GM21825 (cell line): ENCODE measurements at regions not wholly inside any gene's neighbourhood (a gene's known extent, or its start where the extent isn't known, plus 50 kb on each side); places are given as distances from the start of the nearest gene placed in this dataset.
"Not testable (repeated sequence)": the region's sequence is repeated elsewhere in the genome, so short reads cannot be mapped to it uniquely, and the experiment has no call there.

Experiments used
- ATAC-seq: cut with Tn5 transposase; IDR thresholded peaks from one replicate; pipeline ENCODE4 v1.9.1; 2021; ENCODE audit warnings: mild to moderate bottlenecking, moderate library complexity; ENCODE audit not compliant: unreplicated experiment

DNA sequence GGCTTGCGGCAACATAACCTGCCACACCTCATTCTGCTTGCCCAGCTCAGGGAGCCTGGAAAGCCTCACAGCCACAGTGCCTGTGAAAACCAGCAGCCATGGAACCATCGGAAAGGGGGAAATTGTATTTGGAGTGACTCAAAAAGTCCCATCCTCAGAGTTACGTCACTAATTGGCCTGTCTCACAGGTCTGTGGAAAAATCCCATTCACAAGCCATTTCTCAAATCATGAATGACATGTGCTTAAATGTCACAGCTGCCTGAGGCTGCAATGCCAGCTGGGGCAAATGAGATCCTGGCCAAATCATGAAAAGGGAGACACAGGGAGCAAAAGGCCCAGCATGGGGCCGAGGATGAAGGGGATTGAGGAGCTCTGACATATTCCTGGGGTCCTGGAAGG, 486.9 kb upstream of the RAB6C start:
- ATAC-seq: no peak

DNA sequence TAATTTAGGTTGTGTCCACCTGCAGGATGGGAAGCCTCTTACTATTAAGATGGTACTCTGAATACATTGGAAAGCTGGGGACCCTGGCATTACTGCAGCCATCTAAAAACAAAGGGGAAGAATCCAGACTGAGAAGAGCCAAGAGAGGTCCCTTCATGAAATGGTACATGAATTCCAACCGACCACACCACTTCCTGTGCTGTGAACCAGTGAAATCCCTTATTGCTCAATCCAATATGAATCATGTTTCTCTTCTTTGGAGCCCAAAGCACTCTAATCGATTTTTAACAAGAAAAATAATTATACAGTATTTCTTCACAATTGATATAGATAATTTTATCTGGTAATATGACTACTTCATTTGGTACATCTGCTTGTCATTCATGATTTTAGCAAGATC, 479.7 kb upstream of the RAB6C start:
- ATAC-seq: no peak

DNA sequence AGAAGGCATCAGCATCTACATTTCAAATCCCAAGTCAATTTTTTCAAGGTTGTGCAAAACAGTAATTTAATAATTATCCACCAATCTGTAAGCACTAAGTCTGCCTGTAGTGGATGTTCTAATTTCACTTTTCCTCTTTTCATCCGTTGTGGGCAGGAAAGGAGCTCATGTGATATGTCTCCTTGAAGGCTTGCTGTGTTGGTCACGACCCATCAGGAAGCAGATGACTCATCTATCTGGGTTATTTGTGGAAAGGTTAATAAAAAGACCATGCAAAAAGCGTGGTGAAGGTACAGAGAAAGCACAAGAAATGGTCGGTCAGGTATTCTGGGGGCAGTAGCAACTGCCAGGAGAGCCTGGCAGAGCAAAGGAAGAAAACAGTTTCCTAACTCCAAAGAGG, 476.7 kb upstream of the RAB6C start:
- no peak for ATAC-seq

DNA sequence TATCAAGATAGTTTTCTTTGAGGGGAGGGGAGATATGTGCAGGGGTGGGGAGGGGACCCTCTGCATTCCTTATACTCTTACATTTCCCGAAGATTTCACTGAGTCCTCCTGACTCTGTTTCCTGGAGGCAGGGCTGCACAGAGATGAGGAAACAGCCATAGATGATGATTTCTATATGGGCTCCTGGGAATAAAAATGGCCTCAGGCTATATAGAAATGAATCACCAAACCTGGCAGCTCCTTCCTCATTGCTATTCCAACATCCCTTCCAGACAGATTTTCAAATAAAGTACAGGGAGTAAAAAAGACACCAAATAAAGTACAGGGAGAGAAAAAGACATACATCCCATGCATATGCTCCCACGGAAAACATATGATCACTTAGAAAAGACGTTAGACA, 474.8 kb upstream of the RAB6C start:
- ATAC-seq: no peak

DNA sequence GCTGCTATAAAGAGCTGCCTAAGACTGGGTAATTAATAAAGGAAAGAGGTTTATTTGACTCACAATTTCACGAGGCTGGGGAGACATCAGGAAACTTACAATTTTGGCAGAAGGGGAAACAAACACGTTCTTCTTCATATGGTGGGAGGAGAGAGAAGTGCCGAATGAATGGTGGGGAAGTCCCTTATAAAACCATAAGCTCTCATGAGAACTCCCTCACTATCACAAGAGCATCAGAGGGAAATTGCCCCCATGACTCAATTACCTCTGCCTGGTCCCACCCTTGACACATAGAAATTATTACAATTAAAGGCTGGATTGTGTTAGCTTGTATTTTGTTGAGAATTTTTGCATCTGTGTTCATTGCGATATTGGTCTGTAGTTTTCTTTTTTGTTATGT, 460.5 kb upstream of the RAB6C start:
- no peak for ATAC-seq

DNA sequence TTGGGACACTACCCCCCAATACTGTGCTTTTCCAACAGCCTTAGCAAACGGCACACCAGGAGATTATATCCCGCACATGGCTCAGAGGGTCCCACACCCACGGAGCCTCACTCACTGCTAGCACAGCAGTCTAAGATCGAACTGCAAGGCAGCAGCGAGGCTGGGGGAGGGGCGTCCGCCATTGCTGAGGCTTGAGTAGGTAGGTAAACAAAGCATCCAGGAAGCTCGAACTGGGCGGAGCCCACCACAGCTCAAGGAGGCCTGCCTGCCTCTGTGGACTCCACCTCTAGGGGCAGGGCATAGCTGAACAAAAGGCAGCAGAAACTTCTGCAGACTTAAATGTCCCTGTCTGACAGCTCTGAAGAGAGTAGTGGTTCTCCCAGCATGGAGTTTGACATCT, 447.3 kb upstream of the RAB6C start:
- ATAC-seq: not testable (repeated sequence)

DNA sequence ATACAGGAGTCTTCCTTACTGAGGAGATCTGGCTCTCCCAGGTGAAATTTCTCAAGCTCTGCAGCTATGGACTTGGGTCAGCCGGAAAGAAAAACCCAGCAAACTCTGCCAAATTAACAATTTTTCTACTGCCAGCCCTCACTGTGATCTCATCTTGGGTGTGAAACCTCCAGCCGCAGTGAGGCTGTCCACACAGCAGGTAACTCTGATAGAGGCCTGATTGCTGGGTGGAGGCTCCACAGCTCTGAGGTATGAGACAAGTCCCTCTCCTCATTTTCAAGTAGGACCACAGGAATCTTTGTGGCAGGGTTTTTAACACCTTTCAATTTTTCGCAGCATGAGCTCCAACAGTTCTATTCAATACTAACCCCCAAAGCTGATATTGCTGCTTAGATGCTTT, 430.6 kb upstream of the RAB6C start:
- no peak for ATAC-seq

DNA sequence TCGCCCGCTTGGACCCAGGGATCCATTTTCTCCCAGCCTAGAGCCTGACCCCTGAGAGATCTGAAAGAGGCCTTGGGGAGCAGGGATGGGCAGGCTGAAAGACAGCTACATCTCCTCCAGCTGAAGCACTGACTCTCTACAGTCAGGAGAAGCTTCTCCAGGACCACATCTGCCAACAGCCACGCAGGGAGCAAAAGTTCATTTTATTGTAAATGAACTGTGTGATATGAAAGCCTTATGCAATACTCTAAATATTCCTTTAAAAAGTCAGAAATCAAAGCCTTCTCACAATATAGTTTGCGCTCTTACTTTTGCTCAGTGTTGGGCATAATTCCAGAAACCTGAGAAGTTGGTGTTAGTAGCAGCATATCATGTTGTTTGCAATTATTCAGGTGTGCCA, 428.9 kb upstream of the RAB6C start:
- no peak for ATAC-seq

DNA sequence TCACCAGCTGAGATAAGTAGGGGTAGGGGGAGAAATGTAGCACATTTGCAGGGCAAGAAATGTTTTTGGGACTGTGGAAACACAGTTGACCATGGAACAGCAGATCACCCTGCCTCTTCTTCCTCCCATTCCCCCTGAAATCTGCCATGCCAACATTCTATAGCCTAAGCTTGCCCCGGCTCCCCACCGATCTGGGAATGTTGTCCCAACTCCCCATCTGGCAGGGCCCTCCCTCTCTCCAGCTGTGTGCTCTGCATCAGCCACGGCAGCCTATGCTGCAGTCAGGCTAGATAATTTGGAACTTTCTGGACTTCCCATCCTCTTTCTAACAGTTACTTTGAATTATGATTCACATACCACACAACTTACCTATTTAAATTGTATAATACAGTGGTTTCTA, 425.1 kb upstream of the RAB6C start:
- ATAC-seq: no peak

DNA sequence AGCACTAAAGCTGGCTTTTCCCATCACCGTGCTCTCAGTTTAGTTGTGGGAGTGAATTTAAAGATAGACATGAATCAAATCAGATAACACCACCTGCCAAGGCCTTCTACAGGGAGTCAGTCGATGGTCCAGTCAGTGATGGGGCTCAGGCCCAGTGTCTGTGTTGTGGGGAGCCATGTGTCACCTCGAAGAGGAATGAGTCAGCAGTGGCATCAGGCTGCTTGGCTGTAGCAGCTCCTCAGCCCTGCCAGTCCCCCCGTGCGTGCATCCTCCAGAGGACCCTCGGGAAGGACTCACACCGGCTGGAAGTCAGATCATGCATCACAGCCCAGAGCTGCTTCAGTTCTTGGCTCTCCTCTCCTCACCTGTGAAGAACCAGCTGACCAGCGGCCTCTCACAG, 420.4 kb upstream of the RAB6C start:
- no peak for ATAC-seq

DNA sequence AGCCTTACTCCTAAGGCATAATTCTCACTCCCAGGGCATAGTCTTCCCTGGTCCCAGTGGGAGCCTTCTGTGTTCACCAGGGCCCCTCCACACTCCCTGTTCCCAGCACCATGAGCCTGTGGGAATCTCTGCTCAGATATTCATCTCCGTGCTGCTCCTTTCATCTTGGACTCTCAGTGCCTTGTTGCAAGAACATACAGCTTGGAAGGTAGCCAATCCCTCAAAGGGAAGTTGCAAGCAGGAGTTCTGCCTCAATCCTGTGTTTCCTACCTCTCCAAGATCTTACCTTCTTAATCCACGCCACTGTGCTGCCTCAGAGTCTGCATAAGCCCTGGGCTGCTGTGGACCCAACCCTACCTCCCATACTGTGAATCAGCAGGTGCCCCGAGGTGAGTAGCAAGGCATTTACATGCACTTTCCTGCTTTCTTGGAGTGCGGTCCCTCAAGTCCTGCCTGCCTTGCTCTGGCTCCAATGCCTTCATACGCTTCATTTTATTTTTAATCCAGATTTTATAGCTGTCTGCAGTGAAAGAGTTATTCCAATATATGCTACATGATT, 413.8 kb upstream of the RAB6C start:
- ATAC-seq: no peak

DNA sequence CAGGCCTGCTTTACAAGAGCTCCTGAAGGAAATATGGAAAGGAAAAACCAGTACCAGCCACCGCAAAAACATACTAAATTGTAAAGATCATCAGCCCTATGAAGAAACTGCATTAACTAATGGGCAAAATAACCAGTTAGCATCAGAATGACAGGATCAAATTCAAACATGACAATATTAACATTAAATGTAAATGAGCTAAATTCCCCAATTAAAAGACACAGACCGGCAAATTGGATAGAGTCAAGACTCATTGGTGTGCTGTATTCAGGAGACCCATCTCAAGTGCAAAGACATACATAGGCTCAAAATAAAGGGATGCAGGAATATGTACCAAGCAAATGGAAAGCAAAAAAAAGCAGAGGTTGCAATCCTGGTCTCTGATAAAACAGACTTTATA, 408.7 kb upstream of the RAB6C start:
- ATAC-seq: not testable (repeated sequence)

DNA sequence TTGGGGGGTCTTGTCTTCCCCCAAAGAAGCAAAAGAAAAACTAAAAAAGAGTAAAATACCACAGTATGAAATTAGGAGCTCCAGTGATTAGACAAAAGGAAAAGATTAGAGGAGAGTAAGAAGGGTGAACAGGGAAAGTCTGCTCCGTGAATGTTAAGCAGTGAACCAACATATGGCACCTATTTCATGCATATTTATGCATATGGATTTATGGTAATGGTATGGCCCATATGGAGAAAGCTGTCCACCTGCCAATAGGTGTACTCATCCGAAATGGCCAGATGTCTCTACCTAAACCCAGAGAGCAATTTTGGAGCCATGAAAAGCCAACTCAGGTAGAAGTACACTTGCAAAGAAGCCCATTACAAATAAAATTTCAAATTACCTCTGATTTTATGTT, 404.0 kb upstream of the RAB6C start:
- ATAC-seq: no peak

DNA sequence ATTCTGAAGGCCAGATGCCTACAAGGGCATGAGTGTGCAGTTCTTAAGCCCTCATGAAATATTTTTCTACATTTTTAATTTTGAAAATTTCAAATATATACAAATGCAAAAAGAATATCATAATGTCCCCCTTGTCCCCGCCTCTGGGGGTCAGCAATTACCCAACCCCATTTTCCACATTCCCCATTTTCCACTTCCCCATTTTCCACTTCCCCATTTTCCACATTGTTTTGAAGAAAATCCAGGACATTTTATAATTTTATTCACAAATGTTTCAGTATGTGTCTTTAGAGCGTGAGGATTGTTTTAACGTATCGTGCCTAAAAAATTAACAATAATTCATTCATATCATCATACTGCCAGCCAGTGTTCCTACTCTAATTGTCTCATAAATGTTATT, 403.6 kb upstream of the RAB6C start:
- ATAC-seq: no peak

DNA sequence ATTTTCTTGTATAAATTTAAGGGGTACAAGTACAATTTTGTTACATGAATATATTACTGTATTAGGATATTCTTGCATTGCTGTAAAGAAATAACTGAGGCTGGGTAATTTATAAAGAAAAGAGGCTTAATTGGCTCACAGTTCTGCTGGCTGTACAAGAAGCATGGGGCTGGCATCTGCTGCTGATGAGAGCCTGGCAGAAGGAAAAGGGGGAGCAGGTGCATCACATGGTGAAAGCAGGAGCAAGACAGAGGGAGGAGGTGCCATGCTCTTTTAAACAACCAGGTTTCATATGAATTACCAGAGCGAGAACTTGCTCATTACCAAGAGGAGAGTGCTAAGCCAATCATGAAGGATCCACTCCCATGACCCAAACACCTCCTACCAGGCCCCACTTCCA, 399.5 kb upstream of the RAB6C start:
- no peak for ATAC-seq

DNA sequence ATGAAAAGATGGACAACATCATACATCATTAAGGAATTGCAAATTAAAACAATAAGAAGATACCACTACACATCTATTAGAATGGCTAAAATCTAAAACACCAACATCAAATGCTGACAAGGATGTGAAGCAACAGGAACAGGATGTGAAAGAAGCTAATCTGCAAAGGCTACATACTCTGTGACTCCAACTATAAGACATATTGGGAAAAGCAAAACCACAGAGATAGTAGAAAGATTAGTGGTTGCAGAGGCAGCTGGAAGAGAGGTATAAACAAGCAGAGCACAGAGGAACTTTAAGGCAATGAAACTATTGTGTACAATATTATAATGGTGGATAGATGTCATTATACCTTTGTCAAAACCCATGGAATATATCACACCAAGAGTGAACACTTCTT, 393.7 kb upstream of the RAB6C start:
- ATAC-seq: no peak

DNA sequence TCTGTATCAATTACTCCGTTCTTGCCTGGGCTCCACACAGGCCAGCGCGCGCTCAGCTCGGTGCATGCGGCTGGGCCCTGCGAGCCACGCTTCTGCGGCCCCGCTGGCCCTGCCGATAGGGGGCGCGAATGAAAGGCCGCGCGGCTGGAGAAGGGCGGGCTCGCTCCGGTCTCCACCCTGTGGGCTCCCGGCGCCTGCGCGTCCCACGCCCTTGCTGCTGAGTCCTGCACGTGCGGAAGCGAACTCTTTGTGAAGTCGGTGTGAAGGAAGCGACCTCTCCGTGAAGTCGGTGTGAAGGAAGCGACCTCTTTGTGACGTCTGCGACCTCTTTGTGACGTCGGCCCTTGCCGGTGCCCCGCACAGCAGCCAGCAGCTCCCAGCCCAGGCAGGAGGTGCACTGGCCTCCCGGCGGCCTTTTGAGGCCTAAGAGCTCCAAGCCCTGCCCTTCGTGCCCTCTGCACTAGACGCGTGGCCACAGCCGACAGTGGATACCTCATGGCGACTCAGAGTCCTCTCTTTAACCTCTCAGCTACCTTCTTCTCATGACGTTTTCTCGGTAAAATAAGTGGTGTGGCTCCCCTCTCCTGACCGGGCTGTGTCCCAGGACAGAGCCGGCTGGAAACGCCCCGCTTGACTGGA, 391.9 kb upstream of the RAB6C start:
- ATAC-seq: no peak

DNA sequence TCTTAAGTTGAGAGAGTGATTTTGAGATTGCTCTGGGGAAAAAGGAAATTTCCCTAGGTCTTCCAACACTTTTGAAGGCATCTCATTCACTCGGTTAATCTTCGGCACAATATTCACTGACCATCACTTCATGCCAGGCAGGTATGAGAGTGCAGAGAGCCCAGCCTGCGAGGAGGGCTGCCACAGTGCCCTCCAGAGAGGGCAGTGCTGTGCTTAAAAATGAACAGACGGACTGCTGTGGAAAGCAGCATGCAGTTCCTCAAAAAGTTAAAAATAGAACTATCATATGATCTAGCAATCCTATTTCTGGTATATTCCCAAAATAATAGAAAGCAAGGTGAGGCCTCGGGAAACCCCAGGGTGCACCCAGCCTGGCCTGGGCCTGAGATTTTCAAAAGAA, 374.9 kb upstream of the RAB6C start:
- no peak for ATAC-seq

DNA sequence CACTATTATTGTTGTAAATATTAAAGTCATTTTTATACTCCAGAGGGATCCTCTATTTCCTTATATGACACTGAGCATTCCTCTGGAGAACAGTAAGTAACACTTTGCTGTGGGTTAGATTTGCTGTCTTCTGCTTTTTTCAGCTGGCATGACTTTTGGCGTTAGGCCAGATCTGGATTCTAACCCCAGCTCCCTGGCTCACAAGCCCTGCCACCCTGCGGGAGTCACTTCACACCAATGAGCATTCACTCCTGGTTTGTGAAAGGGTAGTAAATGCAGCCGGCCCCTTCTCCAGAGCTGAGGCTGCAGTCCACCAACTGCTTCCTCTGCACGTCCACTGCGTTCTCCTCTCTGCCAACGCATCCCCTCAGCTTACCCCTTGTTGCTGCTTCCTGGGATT, 373.8 kb upstream of the RAB6C start:
- ATAC-seq: no peak

DNA sequence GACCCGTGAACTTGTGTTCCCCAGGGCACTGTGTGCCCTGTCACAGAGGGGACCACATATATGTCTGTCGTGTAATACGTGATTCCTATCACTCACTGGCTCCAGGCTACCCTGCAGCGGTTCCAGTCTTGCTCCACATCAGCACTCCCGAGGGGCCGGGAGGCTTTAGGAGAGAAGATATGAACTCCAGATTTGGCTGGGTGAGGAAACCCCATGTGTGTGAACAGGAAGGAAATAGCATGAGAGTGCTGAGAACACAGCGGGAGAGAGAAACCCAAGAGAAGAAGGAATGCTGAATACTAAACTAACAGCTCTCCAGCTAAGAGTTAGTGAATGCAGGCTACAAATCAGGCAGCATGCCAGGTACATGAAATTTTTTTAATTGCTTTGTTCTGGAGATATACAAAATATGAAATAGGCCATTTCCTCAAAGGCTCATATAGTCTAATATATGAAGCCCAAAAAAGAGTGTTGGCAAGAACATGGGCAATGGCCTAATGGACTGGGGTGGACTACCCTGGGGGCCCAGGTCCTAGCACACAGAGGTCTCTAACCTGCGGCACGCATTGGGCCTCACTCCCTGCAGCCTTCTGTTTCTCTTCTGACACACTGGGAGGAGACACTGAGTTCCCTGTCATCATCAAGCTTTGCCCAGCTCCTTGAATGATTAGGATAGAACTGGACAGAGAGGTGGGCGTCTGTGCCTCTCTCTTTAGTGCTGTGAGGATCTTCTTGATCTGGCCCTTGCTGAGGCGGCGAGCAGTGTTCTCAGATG, 372.8 kb upstream of the RAB6C start:
- ATAC-seq: no peak

DNA sequence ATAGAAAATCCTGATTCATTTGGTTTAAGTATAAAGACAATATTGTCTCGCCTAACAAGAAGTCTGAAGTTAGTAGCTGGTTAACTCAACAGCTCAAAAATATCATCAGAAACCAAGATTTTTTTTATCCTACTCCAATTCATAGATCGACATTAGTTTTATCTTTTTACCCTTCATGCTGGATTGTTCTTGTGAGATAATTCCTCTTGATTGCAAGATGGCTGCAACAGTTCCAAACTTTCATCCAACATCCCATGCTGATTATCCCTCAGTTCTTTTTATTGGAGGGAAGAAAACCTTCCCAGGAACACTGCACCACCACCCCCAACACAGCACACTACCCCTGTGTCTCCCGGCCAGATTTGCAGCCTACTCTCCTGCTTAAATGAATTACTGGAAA, 370.2 kb upstream of the RAB6C start:
- ATAC-seq: no peak

DNA sequence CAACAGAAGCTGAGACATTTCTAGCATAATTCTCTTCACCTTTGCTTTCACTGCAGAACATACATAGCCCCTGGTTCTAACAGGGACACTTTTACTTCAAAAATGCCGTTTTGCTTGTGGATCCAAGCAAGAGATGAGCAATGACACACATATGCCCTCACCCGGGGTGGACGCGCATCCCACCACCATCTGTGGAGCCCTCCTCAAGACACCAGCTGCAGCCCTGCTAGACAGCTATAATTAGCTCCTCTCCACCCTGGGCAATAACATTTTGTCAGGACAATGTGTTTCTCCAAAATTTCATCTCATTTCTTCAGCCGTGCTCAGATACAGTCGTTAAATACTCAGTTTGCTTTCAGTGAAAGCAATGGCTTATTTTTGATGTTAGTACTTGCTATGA, 368.7 kb upstream of the RAB6C start:
- no peak for ATAC-seq

DNA sequence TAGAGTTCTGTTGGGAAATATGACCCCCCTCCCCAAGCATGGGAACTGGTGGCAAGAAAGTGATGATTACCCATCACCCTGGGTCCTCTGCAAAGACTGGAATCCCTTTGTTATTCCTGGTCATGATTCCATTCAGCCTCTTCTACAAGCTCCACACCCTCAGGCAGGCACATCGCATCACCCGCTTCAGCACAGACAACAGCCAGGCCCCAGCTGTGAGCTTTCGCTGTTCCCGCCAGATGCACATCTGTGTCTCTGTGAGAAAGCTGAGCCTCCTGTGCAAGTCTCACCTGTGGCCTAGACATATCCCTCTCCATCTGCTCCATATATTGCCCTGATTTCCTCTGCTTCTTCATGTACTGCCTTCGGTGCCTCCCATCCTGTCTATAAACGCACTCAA, 368.0 kb upstream of the RAB6C start:
- no peak for ATAC-seq
